A549 (cell line): ENCODE measurements at regions not wholly inside any gene's neighbourhood (a gene's known extent, or its start where the extent isn't known, plus 50 kb on each side); places are given as distances from the start of the nearest gene placed in this dataset.

ENCODE experiments used
- EP300 ChIP-seq, 2 experiments: fragments of >200 bp; sonication (Bioruptor Twin); formaldehyde crosslinking; IDR thresholded peaks; 2 replicates in 1 of 2; 3 replicates in 1 of 2; pipeline ENCODE4 v1.6.1; 2016 to 2017
- ESRRA ChIP-seq: fragments of 150-350 bp; IDR thresholded peaks from 2 replicates; pipeline ENCODE4 v1.6.1; 2014; ENCODE audit warnings: mild to moderate bottlenecking, low read length, borderline replicate concordance
- POLR2A ChIP-seq: IDR thresholded peaks from 2 replicates; pipeline ENCODE4 v1.6.1; 2012; ENCODE audit warnings: mild to moderate bottlenecking, low read length
- RAD21 ChIP-seq, 2 experiments: fragments of >200 bp in 1 of 2; sonication (Bioruptor Twin) in 1 of 2; formaldehyde crosslinking in 1 of 2; IDR thresholded peaks in 1 of 2; conservative IDR thresholded peaks in 1 of 2; 2 replicates in 1 of 2; 3 replicates in 1 of 2; pipeline ENCODE4 v1.6.1; 2012 to 2018; ENCODE audit warnings: inconsistent platforms in 1 of 2
- TF ChIP-seq, protein P1 (sequence below): IDR thresholded peaks from 2 replicates; pipeline ENCODE4 v1.6.1; 2012
- TF ChIP-seq, protein P2 (sequence below): IDR thresholded peaks from 2 replicates; pipeline ENCODE4 v1.6.1; 2012
- TF ChIP-seq, protein P3 (sequence below): fragments of >200 bp; sonication (Bioruptor Twin); formaldehyde crosslinking; IDR thresholded peaks from 3 replicates; pipeline ENCODE4 v1.5.1; 2016

DNA sequence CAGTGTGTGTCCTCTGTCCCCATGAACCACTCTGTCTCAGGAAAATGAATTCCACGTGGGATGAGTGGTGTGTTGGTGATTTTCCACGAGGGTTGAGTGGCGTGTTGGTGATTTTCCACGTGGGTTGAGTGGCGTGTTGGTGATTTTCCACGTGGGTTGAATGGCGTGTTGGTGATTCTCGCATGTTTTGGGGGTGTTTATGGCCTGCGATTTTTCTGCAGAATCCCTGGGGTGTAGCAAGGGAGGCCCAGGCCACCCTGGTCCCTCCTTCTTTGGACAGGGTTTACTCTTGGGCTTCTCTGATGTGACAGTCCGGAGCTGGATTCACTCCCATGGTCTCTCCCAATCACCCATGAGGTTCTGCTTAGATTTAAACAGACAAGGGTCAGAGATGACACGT lies 90.6 kb upstream of the FRMD1 start:
- TF ChIP-seq RAD21 (conservative IDR thresholded peaks at IDR 0.05 in 1 of 2, IDR thresholded peaks at IDR 0.05 in 1 of 2) (no peak), EP300 (IDR thresholded peaks at IDR 0.05) (no peak), ESRRA (no peak), POLR2A (no peak)
- TF ChIP-seq, protein P1, sequence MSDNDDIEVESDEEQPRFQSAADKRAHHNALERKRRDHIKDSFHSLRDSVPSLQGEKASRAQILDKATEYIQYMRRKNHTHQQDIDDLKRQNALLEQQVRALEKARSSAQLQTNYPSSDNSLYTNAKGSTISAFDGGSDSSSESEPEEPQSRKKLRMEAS: no peak
- TF ChIP-seq, protein P2, sequence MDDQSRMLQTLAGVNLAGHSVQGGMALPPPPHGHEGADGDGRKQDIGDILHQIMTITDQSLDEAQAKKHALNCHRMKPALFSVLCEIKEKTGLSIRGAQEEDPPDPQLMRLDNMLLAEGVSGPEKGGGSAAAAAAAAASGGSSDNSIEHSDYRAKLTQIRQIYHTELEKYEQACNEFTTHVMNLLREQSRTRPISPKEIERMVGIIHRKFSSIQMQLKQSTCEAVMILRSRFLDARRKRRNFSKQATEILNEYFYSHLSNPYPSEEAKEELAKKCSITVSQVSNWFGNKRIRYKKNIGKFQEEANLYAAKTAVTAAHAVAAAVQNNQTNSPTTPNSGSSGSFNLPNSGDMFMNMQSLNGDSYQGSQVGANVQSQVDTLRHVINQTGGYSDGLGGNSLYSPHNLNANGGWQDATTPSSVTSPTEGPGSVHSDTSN: no peak
- TF ChIP-seq, protein P3, sequence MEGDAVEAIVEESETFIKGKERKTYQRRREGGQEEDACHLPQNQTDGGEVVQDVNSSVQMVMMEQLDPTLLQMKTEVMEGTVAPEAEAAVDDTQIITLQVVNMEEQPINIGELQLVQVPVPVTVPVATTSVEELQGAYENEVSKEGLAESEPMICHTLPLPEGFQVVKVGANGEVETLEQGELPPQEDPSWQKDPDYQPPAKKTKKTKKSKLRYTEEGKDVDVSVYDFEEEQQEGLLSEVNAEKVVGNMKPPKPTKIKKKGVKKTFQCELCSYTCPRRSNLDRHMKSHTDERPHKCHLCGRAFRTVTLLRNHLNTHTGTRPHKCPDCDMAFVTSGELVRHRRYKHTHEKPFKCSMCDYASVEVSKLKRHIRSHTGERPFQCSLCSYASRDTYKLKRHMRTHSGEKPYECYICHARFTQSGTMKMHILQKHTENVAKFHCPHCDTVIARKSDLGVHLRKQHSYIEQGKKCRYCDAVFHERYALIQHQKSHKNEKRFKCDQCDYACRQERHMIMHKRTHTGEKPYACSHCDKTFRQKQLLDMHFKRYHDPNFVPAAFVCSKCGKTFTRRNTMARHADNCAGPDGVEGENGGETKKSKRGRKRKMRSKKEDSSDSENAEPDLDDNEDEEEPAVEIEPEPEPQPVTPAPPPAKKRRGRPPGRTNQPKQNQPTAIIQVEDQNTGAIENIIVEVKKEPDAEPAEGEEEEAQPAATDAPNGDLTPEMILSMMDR: no peak
